CD8-positive, alpha-beta memory T cell (primary cell): ENCODE measurements at regions not wholly inside any gene's neighbourhood (a gene's known extent, or its start where the extent isn't known, plus 50 kb on each side); places are given as distances from the start of the nearest gene placed in this dataset.
A peak's percentile ranks its signal among the peaks of the same experiment; 100 is the strongest.

Source experiments
- CTCF ChIA-PET: fragments of 350-600 bp; sonication (Branson Sonifier 250); formaldehyde crosslinking; loops from one replicate; lab custom pipeline; 2021; ENCODE audit warnings: antibody characterized with exemption; lab: Charles Lee
- POLR2A ChIA-PET: fragments of 350-600 bp; sonication (Branson Sonifier 250); formaldehyde crosslinking; loops from one replicate; lab custom pipeline; 2021; ENCODE audit warnings: antibody characterized with exemption; lab: Charles Lee
- DNase-seq, 5 donors: peaks; one replicate each; pipeline versions ENCODE4 v3.0.0 to v3.0.0-alpha.2; 2020 to 2022; ENCODE audit warnings: mixed read lengths in 1 of 5
- H3K27ac ChIP-seq: one replicate; pipeline ENCODE4 v1.7.0; 2013; ENCODE audit warnings: low read depth, mild to moderate bottlenecking, low read length, moderate library complexity
- H3K27me3 ChIP-seq: 2 replicates; pipeline ENCODE4 v1.7.0; 2013; ENCODE audit warnings: low read length, mild to moderate bottlenecking; ENCODE audit not compliant: insufficient read depth, poor library complexity, severe bottlenecking
- H3K36me3 ChIP-seq: 2 replicates; pipeline ENCODE4 v1.7.0; 2013; ENCODE audit warnings: mild to moderate bottlenecking, low read length, moderate library complexity; ENCODE audit not compliant: insufficient read depth
- H3K4me1 ChIP-seq: 2 replicates; pipeline ENCODE4 v1.7.0; 2013; ENCODE audit warnings: mild to moderate bottlenecking, low read length, moderate library complexity; ENCODE audit not compliant: insufficient read depth
- H3K4me3 ChIP-seq: 2 replicates; pipeline ENCODE4 v1.7.0; 2013; ENCODE audit warnings: mild to moderate bottlenecking, low read length
- H3K9me3 ChIP-seq: 2 replicates; pipeline ENCODE4 v1.7.0; 2013; ENCODE audit warnings: mild to moderate bottlenecking, low read length
- H3K27ac Mint-ChIP-seq, 8 donors: one replicate each; pipeline ENCODE4 v1.8.0; 2020 to 2021; ENCODE audit warnings: mixed read lengths in 8 of 8, mild to moderate bottlenecking in 6 of 8, inconsistent platforms in 3 of 8, moderate library complexity in 3 of 8
- H3K27me3 Mint-ChIP-seq, 2 donors: one replicate each; pipeline ENCODE4 v1.8.0; 2020 to 2021; ENCODE audit warnings: mixed read lengths in 2 of 2, mild to moderate bottlenecking in 1 of 2, moderate library complexity in 1 of 2
- H3K36me3 Mint-ChIP-seq, 3 donors: one replicate each; pipeline ENCODE4 v1.8.0; 2020 to 2021; ENCODE audit warnings: mixed read lengths in 3 of 3, inconsistent platforms in 1 of 3, mild to moderate bottlenecking in 1 of 3
- H3K4me1 Mint-ChIP-seq, 3 donors: one replicate each; pipeline ENCODE4 v1.8.0; 2020 to 2021; ENCODE audit warnings: mixed read lengths in 3 of 3, inconsistent platforms in 1 of 3, mild to moderate bottlenecking in 1 of 3
- H3K4me3 Mint-ChIP-seq, 7 donors: one replicate each; pipeline ENCODE4 v1.8.0; 2020 to 2021; ENCODE audit warnings: mixed read lengths in 7 of 7, mild to moderate bottlenecking in 6 of 7, moderate library complexity in 4 of 7, inconsistent platforms in 2 of 7
- H3K9me3 Mint-ChIP-seq, 5 donors: one replicate each; pipeline ENCODE4 v1.8.0; 2020 to 2022; ENCODE audit warnings: mixed read lengths in 5 of 5, mild to moderate bottlenecking in 3 of 5, moderate library complexity in 2 of 5, inconsistent platforms in 1 of 5

DNA sequence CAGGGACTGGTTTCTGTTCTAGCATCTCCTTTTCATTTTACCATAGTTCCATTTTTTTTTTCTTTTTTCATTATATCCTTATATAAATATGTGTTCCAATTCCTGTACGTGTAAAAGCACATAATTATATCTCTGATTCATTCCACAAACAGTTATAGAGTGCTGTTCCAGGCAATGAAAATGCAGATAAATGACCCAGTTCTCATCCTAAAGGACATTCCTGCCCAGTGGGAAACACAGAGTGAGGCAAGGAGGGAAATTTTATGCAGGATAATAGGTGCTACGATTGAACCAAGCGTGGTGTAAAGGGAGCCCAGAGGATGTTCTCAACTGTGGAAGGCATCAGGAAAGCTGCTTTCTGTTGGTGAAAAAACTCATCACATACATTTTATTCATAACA lies 408.1 kb downstream of the GATA3 start:
- no peaks in the 10 kb centered on the region for H3K4me1 Mint-ChIP-seq
- no peaks in the 10 kb centered on the region for H3K27me3 ChIP-seq
- H3K27ac ChIP-seq = no peak overlapping the region
- peaks cover 0 to 6% (median 0%) of the 10 kb centered on the region in 5 donors for H3K9me3 Mint-ChIP-seq
- no peak overlapping the region for H3K4me3 ChIP-seq
- H3K4me1 ChIP-seq = no peaks in the 10 kb centered on the region
- H3K4me3 Mint-ChIP-seq = no peak overlapping the region
- ChIA-PET POLR2A (no interaction called here), CTCF (interaction anchor here (1.6 kb wide), 1 partner anchor 10 kb away, joined by 5 read pairs; no protein-coding TSS in a partner anchor)
- H3K27ac Mint-ChIP-seq = peak overlapping the region in 1 of 8 donors; percentile 21
- H3K36me3 Mint-ChIP-seq = peaks cover 0 to 10% (median 0%) of the 10 kb centered on the region in 3 donors
- H3K27me3 Mint-ChIP-seq = peaks cover 10 to 58% of the 10 kb centered on the region in 2 donors
- H3K9me3 ChIP-seq = no peaks in the 10 kb centered on the region
- no peaks in the 10 kb centered on the region for H3K36me3 ChIP-seq
- no peak for DNase-seq

GRCh38 chr10:8463853-8464252 lies 409.4 kb downstream of the GATA3 start:
- POLR2A ChIA-PET = no interaction called here
- no peaks in the 10 kb centered on the region for H3K36me3 ChIP-seq
- DNase-seq = no peak
- H3K9me3 ChIP-seq = no peaks in the 10 kb centered on the region
- no peak overlapping the region for H3K27ac ChIP-seq
- no peaks in the 10 kb centered on the region for H3K27me3 ChIP-seq
- Mint-ChIP-seq H3K9me3 (no peaks in the 10 kb centered on the region), H3K4me3 (no peak overlapping the region), H3K27me3 (peaks cover 6 to 48% of the 10 kb centered on the region in 2 donors), H3K36me3 (peaks cover 0 to 10% (median 0%) of the 10 kb centered on the region in 3 donors), H3K27ac (peak overlapping the region in 1 of 8 donors; percentile 43), H3K4me1 (no peaks in the 10 kb centered on the region)
- H3K4me3 ChIP-seq = no peak overlapping the region
- CTCF ChIA-PET = interaction anchor here (1.1 kb wide), 1 partner anchor 9 kb away, joined by 3 read pairs; no protein-coding TSS in a partner anchor
- no peaks in the 10 kb centered on the region for H3K4me1 ChIP-seq

GRCh38 chr10:8468477-8468876 lies 414.0 kb downstream of the GATA3 start:
- H3K36me3 Mint-ChIP-seq = no peaks in the 10 kb centered on the region
- Histone ChIP-seq H3K27ac (no peak overlapping the region), H3K4me3 (no peak overlapping the region), H3K27me3 (no peaks in the 10 kb centered on the region), H3K4me1 (no peaks in the 10 kb centered on the region), H3K36me3 (no peaks in the 10 kb centered on the region), H3K9me3 (no peaks in the 10 kb centered on the region)
- H3K4me1 Mint-ChIP-seq = no peaks in the 10 kb centered on the region
- POLR2A ChIA-PET = no interaction called here
- peaks cover 6 to 20% of the 10 kb centered on the region in 2 donors for H3K27me3 Mint-ChIP-seq
- H3K9me3 Mint-ChIP-seq = no peaks in the 10 kb centered on the region
- CTCF ChIA-PET = interaction anchor here (1.0 kb wide), 2 partner anchors 36 to 136 kb away, joined by 3 to 4 read pairs; no protein-coding TSS in a partner anchor
- peak overlapping the region in 1 of 8 donors; percentile 10 for H3K27ac Mint-ChIP-seq
- H3K4me3 Mint-ChIP-seq = no peak overlapping the region
- no peak for DNase-seq

DNA sequence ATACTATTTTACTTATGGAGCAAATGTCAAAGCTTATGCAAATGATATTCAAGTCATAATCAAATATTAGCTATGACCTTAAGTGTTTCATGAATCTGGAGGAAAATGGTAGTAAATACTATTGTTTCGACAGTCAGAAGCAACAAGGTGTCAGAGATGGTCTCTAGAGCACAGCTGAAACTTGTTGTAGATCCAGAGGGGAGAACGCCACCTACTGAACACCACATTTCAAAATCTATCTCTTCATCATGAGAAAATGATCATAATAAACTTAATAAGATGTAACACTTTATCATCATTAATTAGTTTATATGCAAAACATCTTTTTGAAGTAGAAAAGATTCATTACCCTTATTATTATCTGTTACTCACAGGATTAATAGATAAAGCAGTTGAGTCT lies 418.7 kb downstream of the GATA3 start:
- peaks cover 9 to 35% of the 10 kb centered on the region in 2 donors for H3K27me3 Mint-ChIP-seq
- H3K27ac ChIP-seq = no peak overlapping the region
- H3K27ac Mint-ChIP-seq = no peak overlapping the region
- H3K4me1 Mint-ChIP-seq = no peaks in the 10 kb centered on the region
- peaks cover 5% of the 10 kb centered on the region for H3K9me3 ChIP-seq
- no peak overlapping the region for H3K4me3 ChIP-seq
- CTCF ChIA-PET = interaction anchor here (0.6 to 2.2 kb wide), 12 partner anchors 9 to 423 kb away, joined by 3 to 8 read pairs (median 3); no protein-coding TSS in a partner anchor
- no peak overlapping the region for H3K4me3 Mint-ChIP-seq
- POLR2A ChIA-PET = interaction anchor here (0.5 kb wide), 1 partner anchor 419 kb away, joined by 4 read pairs; the partner anchor contains the start of gene GATA3
- no peaks in the 10 kb centered on the region for H3K36me3 ChIP-seq
- DNase-seq = peak in 3 of 5 donors; percentile 4 to 53 (median 38)
- H3K4me1 ChIP-seq = no peaks in the 10 kb centered on the region
- H3K36me3 Mint-ChIP-seq = peaks cover 0 to 7% (median 0%) of the 10 kb centered on the region in 3 donors
- H3K9me3 Mint-ChIP-seq = peaks cover 0 to 10% (median 7%) of the 10 kb centered on the region in 5 donors
- H3K27me3 ChIP-seq = peaks cover 3% of the 10 kb centered on the region

- H3K36me3 ChIP-seq = no peaks in the 10 kb centered on the region
- Mint-ChIP-seq H3K27ac (no peak overlapping the region), H3K27me3 (peaks cover 24 to 66% of the 10 kb centered on the region in 2 donors), H3K4me3 (no peak overlapping the region), H3K36me3 (peaks cover 0 to 7% (median 0%) of the 10 kb centered on the region in 3 donors), H3K4me1 (no peaks in the 10 kb centered on the region), H3K9me3 (peaks cover 0 to 10% (median 7%) of the 10 kb centered on the region in 5 donors)
- peaks cover 5% of the 10 kb centered on the region for H3K9me3 ChIP-seq
- ChIA-PET CTCF (no interaction called here), POLR2A (no interaction called here)
- H3K4me1 ChIP-seq = no peaks in the 10 kb centered on the region
- peaks cover 3% of the 10 kb centered on the region for H3K27me3 ChIP-seq
- DNase-seq = no peak
- H3K4me3 ChIP-seq = no peak overlapping the region
- H3K27ac ChIP-seq = no peak overlapping the region
Measured at GRCh38 chr10:8477300-8477699, 422.8 kb downstream of the GATA3 start.

DNA sequence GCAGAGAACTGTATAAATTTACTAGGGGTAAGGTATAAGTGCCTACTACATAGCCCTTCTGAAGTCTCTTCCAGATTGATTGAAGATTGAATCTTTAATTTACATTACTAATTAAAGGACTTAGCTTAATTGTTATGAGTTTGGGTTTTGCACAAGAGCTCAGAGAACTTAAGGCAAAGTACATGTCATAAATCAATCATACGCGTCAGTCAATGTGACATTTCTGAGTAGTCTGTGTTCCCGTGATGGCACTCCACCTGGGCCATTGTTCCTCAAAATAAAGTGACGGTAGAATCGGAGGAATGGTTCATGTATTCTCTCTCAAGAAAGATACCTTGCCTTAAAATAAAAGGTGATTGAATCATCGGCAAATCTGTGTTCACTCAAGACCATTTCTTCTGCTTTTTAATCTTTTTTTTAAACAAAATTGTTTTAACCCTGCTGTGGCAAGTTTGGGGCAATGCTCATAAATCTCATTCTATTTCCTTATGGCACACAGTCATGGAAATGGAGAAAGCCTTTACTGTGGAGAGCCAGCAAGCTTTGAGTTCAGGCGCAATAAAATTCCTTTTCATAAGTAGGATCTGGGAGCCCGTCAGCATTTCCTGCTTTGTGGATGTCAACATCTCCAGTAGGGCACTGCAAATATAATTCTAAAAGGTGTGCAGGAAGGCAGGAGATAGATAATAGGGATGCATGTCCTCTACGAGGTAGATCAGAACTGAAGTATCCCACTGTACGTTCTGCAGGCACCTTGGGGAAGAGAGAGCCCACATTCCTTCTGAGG lies 427.4 kb downstream of the GATA3 start:
- peaks cover 0 to 7% (median 0%) of the 10 kb centered on the region in 3 donors for H3K36me3 Mint-ChIP-seq
- no peaks in the 10 kb centered on the region for H3K36me3 ChIP-seq

GRCh38 chr10:8485032-8485431 lies 430.5 kb downstream of the GATA3 start:
- ChIA-PET POLR2A (no interaction called here), CTCF (no interaction called here)
- H3K4me3 Mint-ChIP-seq = no peak overlapping the region

More for the DNA sequence above, 427.4 kb downstream of the GATA3 start:
- POLR2A ChIA-PET = no interaction called here
- CTCF ChIA-PET = interaction anchor here (1.3 kb wide), 1 partner anchor 9 kb away, joined by 3 read pairs; no protein-coding TSS in a partner anchor
- Histone ChIP-seq H3K4me1 (no peaks in the 10 kb centered on the region), H3K27ac (no peak overlapping the region), H3K4me3 (no peak overlapping the region), H3K27me3 (peaks cover 14% of the 10 kb centered on the region), H3K9me3 (peaks cover 5% of the 10 kb centered on the region)
- Mint-ChIP-seq H3K27me3 (peaks cover 31 to 57% of the 10 kb centered on the region in 2 donors), H3K27ac (no peak overlapping the region), H3K4me3 (no peak overlapping the region), H3K4me1 (no peaks in the 10 kb centered on the region), H3K9me3 (peaks cover 0 to 8% (median 7%) of the 10 kb centered on the region in 5 donors)
- DNase-seq = no peak

GRCh38 chr10:8487346-8487745 lies 432.9 kb downstream of the GATA3 start:
- H3K9me3 ChIP-seq = no peaks in the 10 kb centered on the region
- ChIA-PET CTCF (no interaction called here), POLR2A (no interaction called here)
- Mint-ChIP-seq H3K4me3 (no peak overlapping the region), H3K27ac (no peak overlapping the region), H3K4me1 (no peaks in the 10 kb centered on the region), H3K36me3 (no peaks in the 10 kb centered on the region), H3K9me3 (no peaks in the 10 kb centered on the region), H3K27me3 (peaks cover 13 to 26% of the 10 kb centered on the region in 2 donors)
- H3K4me3 ChIP-seq = no peak overlapping the region
- DNase-seq = no peak
- H3K36me3 ChIP-seq = no peaks in the 10 kb centered on the region
- peaks cover 10% of the 10 kb centered on the region for H3K27me3 ChIP-seq
- H3K27ac ChIP-seq = no peak overlapping the region
- no peaks in the 10 kb centered on the region for H3K4me1 ChIP-seq

More at GRCh38 chr10:8485032-8485431, 430.5 kb downstream of the GATA3 start:
- Histone ChIP-seq H3K4me3 (no peak overlapping the region), H3K27ac (no peak overlapping the region), H3K4me1 (no peaks in the 10 kb centered on the region), H3K9me3 (no peaks in the 10 kb centered on the region), H3K27me3 (peaks cover 10% of the 10 kb centered on the region), H3K36me3 (no peaks in the 10 kb centered on the region)
- H3K27me3 Mint-ChIP-seq = peaks cover 25 to 45% of the 10 kb centered on the region in 2 donors
- H3K4me1 Mint-ChIP-seq = no peaks in the 10 kb centered on the region
- H3K27ac Mint-ChIP-seq = no peak overlapping the region
- DNase-seq = no peak
- no peaks in the 10 kb centered on the region for H3K36me3 Mint-ChIP-seq
- no peaks in the 10 kb centered on the region for H3K9me3 Mint-ChIP-seq
